Coronary artery (tissue), 2 donors: ENCODE measurements at regions not wholly inside any gene's neighbourhood (a gene's known extent, or its start where the extent isn't known, plus 50 kb on each side); places are given as distances from the start of the nearest gene placed in this dataset.
A peak's percentile ranks its signal among the peaks of the same experiment; 100 is the strongest.
"Not testable (repeated sequence)": the region's sequence is repeated elsewhere in the genome, so short reads cannot be mapped to it uniquely, and the experiment has no call there.

Source experiments
- DNase-seq: peaks from one replicate; pipeline ENCODE4 v3.0.0-alpha.2; 2017; ENCODE audit warnings: low spot score
- H3K27ac ChIP-seq, 2 donors: fragments of 200-600 bp; sonication (generic); one replicate each; pipeline ENCODE4 v1.5.1; 2016 to 2019
- H3K4me3 ChIP-seq: fragments of 200-600 bp; sonication (generic); 2 replicates; pipeline ENCODE4 v1.5.1; 2016; ENCODE audit warnings: mild to moderate bottlenecking, moderate library complexity
- TF ChIP-seq, protein P1 (sequence below): fragments of 200-600 bp; sonication (generic); IDR thresholded peaks from one replicate; pipeline ENCODE4 v1.5.1; 2019; ENCODE audit warnings: antibody characterized with exemption

DNA sequence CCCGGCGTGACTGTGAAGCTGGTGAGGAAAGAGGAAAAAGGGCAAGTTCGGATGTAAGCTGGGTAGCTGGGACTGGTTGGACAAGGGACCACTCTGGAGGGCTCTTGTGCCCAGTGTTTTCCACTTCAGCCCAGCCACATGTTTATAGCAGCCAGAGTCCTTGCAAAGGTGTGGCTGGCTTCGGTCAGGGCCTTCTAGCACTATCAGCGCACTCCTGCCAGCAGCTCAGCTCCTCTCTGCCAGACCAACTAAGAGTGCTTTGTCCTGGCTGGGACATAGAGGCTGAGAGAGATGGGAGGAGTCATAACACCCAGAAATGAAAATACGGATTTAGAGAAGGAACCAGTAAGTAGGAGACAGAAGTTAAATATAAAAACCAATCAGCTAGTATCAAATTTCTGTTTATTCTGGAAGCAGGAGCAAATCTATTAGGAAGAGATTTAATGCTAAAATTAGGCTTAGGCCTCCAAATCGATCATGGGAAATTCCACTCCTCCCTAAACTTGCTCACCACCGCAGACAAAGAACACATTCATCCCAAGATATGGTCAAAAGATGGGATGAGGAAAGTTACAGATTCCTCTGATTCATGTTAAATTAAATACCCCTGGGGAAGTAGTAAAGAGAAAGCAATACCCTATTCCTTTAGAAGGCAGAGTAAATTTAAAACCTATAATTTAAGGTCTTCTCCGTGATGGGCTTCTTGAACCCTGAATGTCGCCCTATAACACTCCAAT is 135.0 kb downstream of the RALA start:
- no peak for DNase-seq

DNA sequence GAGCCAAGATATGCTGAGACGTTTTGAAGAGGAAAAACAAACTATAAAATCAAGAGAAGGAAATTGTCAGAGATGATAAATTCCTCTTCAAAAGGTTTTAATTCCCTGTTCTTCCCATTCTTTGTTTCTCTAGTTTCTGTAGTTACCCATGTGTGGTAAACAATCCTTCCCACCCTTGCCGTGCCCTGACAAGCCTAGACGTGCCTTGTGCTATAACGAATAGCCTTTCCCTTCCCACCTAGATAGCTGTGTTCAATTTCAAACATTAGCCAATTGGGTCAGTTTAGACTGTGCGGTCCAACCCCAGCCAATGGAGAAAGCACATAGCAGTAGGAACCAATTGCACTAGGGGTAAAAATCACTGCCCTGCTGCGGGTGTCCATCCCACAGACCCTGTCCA is 138.1 kb downstream of the RALA start:
- H3K27ac ChIP-seq, result no peak overlapping the region

More for the DNA sequence above, 135.0 kb downstream of the RALA start:
- Histone ChIP-seq H3K27ac (peak overlapping the region in 1 of 2 donors; percentile 31), H3K4me3 (no peak overlapping the region)
- TF ChIP-seq, protein P1, sequence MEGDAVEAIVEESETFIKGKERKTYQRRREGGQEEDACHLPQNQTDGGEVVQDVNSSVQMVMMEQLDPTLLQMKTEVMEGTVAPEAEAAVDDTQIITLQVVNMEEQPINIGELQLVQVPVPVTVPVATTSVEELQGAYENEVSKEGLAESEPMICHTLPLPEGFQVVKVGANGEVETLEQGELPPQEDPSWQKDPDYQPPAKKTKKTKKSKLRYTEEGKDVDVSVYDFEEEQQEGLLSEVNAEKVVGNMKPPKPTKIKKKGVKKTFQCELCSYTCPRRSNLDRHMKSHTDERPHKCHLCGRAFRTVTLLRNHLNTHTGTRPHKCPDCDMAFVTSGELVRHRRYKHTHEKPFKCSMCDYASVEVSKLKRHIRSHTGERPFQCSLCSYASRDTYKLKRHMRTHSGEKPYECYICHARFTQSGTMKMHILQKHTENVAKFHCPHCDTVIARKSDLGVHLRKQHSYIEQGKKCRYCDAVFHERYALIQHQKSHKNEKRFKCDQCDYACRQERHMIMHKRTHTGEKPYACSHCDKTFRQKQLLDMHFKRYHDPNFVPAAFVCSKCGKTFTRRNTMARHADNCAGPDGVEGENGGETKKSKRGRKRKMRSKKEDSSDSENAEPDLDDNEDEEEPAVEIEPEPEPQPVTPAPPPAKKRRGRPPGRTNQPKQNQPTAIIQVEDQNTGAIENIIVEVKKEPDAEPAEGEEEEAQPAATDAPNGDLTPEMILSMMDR, result no peak

DNA sequence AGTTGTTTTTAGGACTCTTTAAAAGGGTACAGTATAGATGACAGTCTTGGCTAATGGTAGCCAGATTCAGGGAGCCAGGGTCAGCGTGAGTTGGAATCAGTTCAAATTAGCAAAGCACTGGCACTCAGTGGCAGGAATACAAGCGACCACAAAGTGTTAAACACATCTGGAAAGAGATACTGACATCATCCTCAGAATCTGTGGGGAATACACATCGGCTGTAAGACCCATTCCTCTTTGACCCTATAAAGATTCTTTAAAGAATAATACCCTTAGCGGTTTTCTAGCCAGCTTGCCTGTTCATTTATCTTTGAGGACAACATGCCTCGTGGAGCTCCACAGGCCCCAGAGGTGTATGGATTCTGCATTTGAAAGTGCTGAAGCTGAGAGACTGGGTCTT is 139.1 kb downstream of the RALA start:
- DNase-seq, H3K4me3 ChIP-seq: not testable (repeated sequence)

More for the DNA sequence above, 138.1 kb downstream of the RALA start:
- TF ChIP-seq, protein P1, result no peak
- no peak for DNase-seq
- H3K4me3 ChIP-seq, result no peak overlapping the region

DNA sequence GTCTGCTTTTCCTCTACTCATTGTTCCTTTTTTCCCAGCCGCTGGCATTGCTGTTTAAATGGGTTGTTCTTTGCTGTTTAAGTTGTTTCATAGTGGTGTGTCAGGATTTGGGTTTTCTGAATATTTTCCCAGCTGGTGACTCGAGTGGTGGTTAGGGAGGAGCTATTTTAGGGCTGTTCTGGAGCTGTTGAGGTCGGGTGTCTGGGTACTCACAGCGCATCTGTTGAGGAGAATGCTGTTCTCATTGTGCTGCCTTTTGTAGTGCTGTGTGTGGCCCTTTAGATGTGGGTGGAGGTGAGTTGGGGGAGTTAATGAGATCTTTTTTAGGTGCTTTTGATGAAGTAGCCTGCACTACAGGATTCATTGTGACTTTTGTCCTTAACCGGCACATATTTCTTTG is 139.5 kb downstream of the RALA start:
- not testable (repeated sequence) for H3K27ac ChIP-seq, H3K4me3 ChIP-seq, DNase-seq

More for the DNA sequence above, 139.1 kb downstream of the RALA start:
- not testable (repeated sequence) for H3K27ac ChIP-seq

DNA sequence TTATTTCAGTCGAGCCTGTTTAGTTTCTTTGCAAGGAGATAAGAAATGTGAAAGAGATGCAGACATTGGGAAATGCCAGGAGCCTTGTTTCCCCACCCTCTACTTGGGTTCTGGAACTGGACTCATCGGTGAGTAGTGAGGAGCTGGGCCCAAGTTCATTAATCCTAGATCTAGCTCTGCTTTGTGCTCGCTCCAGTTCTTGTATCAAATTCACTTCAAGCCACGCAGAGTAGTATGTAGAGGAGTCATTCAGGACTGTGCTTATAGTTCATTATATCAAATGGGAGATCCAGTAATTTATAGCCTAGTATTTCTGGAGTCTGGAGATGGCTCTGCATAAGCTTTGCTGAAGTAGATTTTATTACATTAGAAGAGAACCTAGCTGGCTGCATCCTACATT is 142.5 kb downstream of the RALA start:
- H3K27ac ChIP-seq, DNase-seq: not testable (repeated sequence)

DNA sequence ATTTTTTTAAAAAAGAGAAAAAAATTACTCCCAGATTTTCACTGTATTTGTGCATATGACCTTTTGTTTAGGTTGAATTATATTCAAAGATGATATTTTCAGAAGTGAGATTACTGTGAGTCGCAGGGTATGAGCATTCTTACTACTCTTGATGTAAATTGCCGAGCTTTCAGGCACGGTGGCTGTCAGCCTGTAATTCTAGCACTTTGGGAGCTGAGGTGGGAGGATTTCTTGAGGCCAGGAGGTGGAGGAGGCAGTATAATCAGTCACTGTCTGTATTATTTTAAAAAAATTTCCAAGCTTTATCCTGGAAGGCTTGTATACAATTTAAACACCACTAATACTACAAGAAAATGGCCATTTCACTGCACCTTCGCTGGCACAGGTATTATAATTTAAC is 145.1 kb downstream of the RALA start:
- DNase-seq, H3K4me3 ChIP-seq: not testable (repeated sequence)

More for the DNA sequence above, 142.5 kb downstream of the RALA start:
- H3K4me3 ChIP-seq, result not testable (repeated sequence)

DNA sequence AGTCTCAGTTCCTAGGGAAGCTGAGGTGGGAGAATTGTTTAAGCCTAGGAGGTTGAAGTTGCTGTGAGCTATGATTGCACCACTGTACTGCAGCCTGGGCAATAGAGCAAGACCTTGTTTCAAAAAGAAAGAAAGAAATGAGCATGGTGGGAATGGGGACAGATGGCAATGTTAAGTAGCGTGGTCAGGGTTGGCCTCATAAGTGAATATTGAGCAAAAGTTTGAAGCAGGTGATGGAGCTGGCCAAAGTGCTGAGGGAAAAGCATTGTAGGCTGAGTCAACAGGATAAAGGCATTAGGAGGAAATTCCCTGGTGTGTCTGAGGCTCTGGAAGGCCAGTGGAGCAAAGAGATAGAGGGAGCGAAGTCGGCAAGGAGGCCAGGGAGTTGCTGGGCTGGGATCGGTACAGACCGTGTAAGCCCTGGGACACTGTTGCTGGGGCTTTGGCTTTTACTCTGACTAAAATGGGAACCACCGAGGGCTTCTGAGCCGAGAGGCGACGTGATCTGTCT is 151.0 kb downstream of the RALA start:
- H3K4me3 ChIP-seq, DNase-seq, H3K27ac ChIP-seq: not testable (repeated sequence)

More for the DNA sequence above, 145.1 kb downstream of the RALA start:
- H3K27ac ChIP-seq, result not testable (repeated sequence)

DNA sequence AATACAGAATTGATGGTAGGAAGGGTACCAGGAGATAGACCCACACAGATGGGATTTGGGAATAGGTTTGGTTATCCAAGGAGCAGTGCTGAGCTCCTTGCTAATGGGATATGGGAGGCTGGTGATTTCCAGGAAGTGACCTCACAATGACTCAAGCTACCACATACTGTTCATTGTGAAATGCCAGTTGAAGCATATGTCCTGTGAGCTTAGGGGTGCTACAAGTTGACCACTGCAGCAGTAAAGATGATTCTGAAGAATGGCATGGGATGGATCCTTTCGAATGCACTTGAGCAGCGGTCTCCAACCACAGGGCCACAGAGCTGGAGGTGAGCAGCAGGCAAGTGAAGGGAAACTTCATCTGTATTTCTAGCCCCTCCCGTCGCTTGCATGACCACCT is 158.2 kb downstream of the RALA start:
- not testable (repeated sequence) for H3K4me3 ChIP-seq, H3K27ac ChIP-seq, DNase-seq

DNA sequence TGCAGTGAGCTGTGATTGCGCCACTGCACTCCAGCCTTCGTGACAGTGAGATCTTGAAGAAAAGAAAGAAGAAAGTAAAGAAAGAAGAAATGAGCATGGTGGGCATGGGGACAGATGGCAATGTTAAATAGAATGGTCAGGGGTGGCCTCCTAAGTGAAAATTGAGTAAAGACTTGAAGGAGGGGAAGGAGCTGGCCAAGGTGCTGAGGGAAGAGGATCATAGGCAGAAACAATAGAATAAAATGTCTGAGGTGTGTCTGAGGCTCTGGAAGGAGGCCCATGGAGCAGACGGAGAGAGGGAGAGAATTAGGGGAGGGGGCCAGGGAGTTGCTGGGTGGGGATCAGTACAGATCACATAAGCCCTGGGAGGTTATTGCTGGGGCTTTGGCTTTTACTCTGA is 163.1 kb downstream of the RALA start:
- not testable (repeated sequence) for DNase-seq, H3K4me3 ChIP-seq, H3K27ac ChIP-seq

DNA sequence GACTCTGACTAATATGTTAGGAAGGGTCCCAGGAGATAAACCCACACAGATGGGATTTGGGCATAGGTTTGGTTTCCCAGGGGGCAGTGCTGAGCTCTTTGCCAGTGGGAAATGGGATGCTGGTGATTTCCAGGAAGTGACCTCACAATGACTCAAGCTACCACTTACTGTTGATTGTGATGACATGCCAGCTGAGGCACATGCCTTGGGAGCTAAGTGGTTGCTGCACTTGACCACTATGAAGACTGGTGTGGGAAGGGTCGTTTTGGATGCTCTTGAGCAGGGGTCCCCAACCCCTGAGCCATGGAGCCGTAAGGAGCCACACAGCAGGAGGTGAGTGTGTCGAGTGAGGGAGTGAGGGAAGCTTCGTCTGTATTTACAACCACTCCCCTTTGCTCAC is 159.0 kb upstream of the CDK13 start:
- DNase-seq, H3K4me3 ChIP-seq, H3K27ac ChIP-seq: not testable (repeated sequence)

DNA sequence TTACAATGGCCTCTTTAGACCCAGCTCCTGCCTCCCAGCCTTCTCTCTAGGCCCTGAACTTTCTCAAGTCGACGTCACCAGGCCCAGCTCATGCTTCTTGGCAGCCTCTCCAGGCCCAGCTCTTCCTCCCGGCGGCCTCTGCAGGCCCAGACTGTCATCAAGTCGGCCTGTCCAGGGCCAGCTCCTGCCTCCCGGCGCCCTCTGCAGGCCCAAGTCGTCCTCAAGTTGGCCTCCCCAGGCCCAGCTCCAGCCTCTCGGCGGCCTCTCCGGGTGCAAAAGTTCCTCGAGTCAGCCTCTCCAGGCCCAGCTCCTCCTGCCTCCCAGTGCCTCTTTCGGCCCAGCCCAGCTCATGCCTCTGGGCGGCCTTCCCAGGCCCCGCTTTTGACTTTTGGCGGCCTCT is 158.1 kb upstream of the CDK13 start:
- not testable (repeated sequence) for DNase-seq, H3K27ac ChIP-seq, H3K4me3 ChIP-seq

DNA sequence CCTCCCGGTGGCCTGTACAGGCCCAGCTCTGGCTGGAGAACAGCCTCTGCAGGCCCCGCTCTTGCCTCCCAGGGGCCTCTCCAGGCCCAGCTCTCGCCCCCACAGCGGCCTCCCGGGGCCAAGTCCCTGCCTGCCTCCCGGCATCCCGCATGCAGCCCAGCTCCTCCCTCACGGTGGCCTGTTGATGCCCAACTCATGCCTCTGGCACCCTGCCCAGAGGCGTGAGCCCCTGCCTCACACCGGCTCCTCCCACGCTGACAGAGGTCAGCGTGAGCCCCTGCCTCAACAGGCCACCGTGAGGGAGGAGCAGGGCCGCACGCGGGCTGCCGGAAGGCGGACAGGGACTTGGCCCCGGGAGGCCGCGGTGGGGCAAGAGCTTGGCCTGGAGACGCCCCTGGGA is 157.0 kb upstream of the CDK13 start:
- not testable (repeated sequence) for DNase-seq, H3K4me3 ChIP-seq

DNA sequence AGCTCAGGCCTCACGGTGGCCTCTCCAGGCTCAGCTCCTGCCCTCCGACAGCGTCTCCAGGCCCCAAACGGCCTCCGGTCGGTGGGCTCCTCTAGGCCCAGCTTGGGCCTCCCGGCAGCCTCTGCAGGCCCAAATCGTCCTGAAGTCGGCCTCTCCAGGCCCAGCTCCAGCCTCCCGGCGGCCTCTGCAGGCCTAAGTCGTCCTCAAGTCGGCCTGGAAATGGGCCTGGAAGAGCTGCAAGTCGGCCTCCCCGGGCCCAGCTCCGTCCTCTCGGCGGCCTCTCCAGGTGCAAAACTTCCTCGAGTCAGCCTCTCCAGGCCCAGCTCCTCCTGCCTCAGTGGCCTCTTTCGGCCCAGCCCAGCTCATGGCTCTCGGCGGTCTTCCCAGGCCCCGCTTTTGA is 156.2 kb upstream of the CDK13 start:
- not testable (repeated sequence) for H3K27ac ChIP-seq, DNase-seq, H3K4me3 ChIP-seq

More for the DNA sequence above, 157.0 kb upstream of the CDK13 start:
- H3K27ac ChIP-seq, result not testable (repeated sequence)

DNA sequence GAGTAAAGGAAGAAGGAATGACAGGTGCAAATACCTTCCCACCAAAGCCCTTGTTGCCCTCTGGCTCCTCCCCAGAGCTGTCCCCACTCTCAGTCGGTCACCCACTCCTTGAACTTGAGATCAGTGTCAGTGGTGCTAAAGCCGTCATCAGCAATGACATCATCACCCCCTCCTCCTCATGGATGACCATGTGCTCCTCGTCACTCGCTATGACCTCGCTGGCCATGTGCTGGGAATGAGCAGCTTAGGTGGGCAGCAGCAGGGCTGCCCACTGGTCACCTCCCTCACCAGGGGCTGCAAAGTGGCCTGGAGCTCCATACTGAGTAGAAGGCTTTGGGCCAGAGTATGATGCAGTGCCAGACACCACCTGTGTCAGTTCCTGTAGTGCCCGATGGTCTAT is 153.1 kb upstream of the CDK13 start:
- not testable (repeated sequence) for DNase-seq, H3K4me3 ChIP-seq, H3K27ac ChIP-seq

DNA sequence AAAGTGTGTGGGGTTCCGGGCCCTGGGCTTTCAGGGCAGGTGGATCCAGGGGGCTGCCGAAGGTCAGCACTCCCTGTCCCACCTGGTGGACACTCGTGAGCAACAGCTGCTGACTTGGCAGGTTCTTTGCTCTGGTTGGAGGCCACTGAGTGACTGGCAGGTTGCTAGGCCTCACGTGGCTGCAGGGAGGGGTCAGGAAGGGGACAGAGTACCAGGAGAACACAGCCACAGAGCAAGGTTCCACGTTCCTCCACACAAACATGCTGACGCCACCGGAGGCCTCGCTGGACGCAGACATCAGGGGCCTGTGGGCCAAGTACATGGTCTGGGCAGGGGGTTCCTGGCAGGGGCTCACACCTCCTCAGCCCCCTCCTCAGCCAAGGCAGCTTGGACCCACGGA is 152.0 kb upstream of the CDK13 start:
- H3K4me3 ChIP-seq, H3K27ac ChIP-seq, DNase-seq: not testable (repeated sequence)
